Mucosa of descending colon (tissue), 3 donors: ENCODE measurements at regions not wholly inside any gene's neighbourhood (a gene's known extent, or its start where the extent isn't known, plus 50 kb on each side); places are given as distances from the start of the nearest gene placed in this dataset.
"Not testable (repeated sequence)": the region's sequence is repeated elsewhere in the genome, so short reads cannot be mapped to it uniquely, and the experiment has no call there.

ENCODE experiments used
- ATAC-seq: fragments of 200-7000 bp; cut with Tn5 transposase; one replicate; pipeline ENCODE4 v1.9.1; 2020; ENCODE audit warnings: mild to moderate bottlenecking, moderate library complexity
- DNase-seq, 3 donors: peaks; one replicate each; pipeline ENCODE4 v3.0.0-alpha.2; 2020
- H3K36me3 ChIP-seq: fragments of 200-600 bp; one replicate; pipeline ENCODE4 v1.8.0; 2021; ENCODE audit warnings: low read depth, mild to moderate bottlenecking
- H3K4me1 ChIP-seq: fragments of 200-600 bp; one replicate; pipeline ENCODE4 v1.8.0; 2021; ENCODE audit warnings: low read depth, mild to moderate bottlenecking
- H3K4me3 ChIP-seq: fragments of 200-600 bp; one replicate; pipeline ENCODE4 v1.8.0; 2021; ENCODE audit warnings: mild to moderate bottlenecking
- H3K9me3 ChIP-seq: fragments of 200-600 bp; one replicate; pipeline ENCODE4 v1.8.0; 2021; ENCODE audit warnings: mild to moderate bottlenecking
- CTCF ChIP-seq: fragments of 200-600 bp; IDR thresholded peaks from one replicate; pipeline ENCODE4 v1.8.0; 2022; ENCODE audit warnings: antibody characterized with exemption, mild to moderate bottlenecking
- intact Hi-C, 2 donors: fragments of 100-400 bp; cut with DNase I in 1 of 2; cut with micrococcal nuclease in 1 of 2; formaldehyde crosslinking; loops; one replicate each; pipeline versions ENCODE4 v1.11.0 to v1.11.1; 2022; cut with DNase I, micrococcal nuclease
- donor health status: DM: no; HTN: no; CAD: no; lungs with moderate emphysema.
- donor health status: DM: no; HTN: no; CAD: no.
- donor health status: DM: no; HTN: yes; CAD: no.

- Histone ChIP-seq H3K4me3 (no peak overlapping the region), H3K4me1 (no peaks in the 10 kb centered on the region), H3K9me3 (no peaks in the 10 kb centered on the region), H3K36me3 (no peaks in the 10 kb centered on the region)
- TF ChIP-seq CTCF, result no peak
- intact Hi-C loops, result no loop called here
- ATAC-seq (no peak), DNase-seq (no peak)
Observed at GRCh38 chr6:128595544-128595943, 75.1 kb upstream of the PTPRK start.

GRCh38 chr6:128586095-128586494, 65.7 kb upstream of the PTPRK start:
- no peaks in the 10 kb centered on the region for H3K9me3 ChIP-seq
- no peak for TF ChIP-seq CTCF
- intact Hi-C loops, result no loop called here
- DNase-seq, result no peak
- H3K4me1 ChIP-seq, result no peaks in the 10 kb centered on the region
- H3K36me3 ChIP-seq, result no peaks in the 10 kb centered on the region
- no peak for ATAC-seq
- H3K4me3 ChIP-seq, result no peak overlapping the region

GRCh38 chr6:128580224-128581110, 60.1 kb upstream of the PTPRK start:
- intact Hi-C loops, result no loop called here
- no peaks in the 10 kb centered on the region for H3K4me1 ChIP-seq
- no peak for TF ChIP-seq CTCF
- ATAC-seq (no peak), DNase-seq (no peak)
- no peaks in the 10 kb centered on the region for H3K36me3 ChIP-seq
- H3K4me3 ChIP-seq, result no peak overlapping the region
- H3K9me3 ChIP-seq, result no peaks in the 10 kb centered on the region

GRCh38 chr6:128575254-128575653, 54.9 kb upstream of the PTPRK start:
- H3K4me1 ChIP-seq, DNase-seq, ATAC-seq, H3K36me3 ChIP-seq, H3K9me3 ChIP-seq, intact Hi-C loops, H3K4me3 ChIP-seq: not testable (repeated sequence)

- TF ChIP-seq CTCF, result no peak
- no peak for DNase-seq
- H3K4me3 ChIP-seq, result no peak overlapping the region
- H3K36me3 ChIP-seq, result no peaks in the 10 kb centered on the region
- ATAC-seq, result no peak
- intact Hi-C loops, result no loop called here
- H3K4me1 ChIP-seq, result no peaks in the 10 kb centered on the region
- H3K9me3 ChIP-seq, result no peaks in the 10 kb centered on the region
Observed at GRCh38 chr6:128574402-128574801, 54.0 kb upstream of the PTPRK start.

GRCh38 chr6:128573036-128573435, 52.6 kb upstream of the PTPRK start:
- Histone ChIP-seq H3K9me3 (no peaks in the 10 kb centered on the region), H3K4me3 (no peak overlapping the region), H3K4me1 (no peaks in the 10 kb centered on the region), H3K36me3 (no peaks in the 10 kb centered on the region)
- no peak for TF ChIP-seq CTCF
- no peak for ATAC-seq
- intact Hi-C loops, result no loop called here
- DNase-seq, result no peak
